ENCODE measurements at regions not wholly inside any gene's neighbourhood (a gene's known extent, or its start where the extent isn't known, plus 50 kb on each side); places are given as distances from the start of the nearest gene placed in this dataset.
"Not testable (repeated sequence)": the region's sequence is repeated elsewhere in the genome, so short reads cannot be mapped to it uniquely, and the experiment has no call there.

- DNase-seq = no peak
Observed at GRCh38 chr3:16708285-16708684, 103.1 kb upstream of the DAZL start.

GRCh38 chr3:16711691-16712090 is 106.5 kb upstream of the DAZL start:
- not testable (repeated sequence) for DNase-seq

GRCh38 chr3:16715281-16715680 is 110.1 kb upstream of the DAZL start:
- no peak for DNase-seq

- DNase-seq = no peak
Observed at GRCh38 chr3:16719426-16719825, 114.2 kb upstream of the DAZL start.

GRCh38 chr3:16720367-16720940 is 115.2 kb upstream of the DAZL start:
- no peak for DNase-seq

GRCh38 chr3:16721494-16721893 is 116.3 kb upstream of the DAZL start:
- no peak for DNase-seq

- DNase-seq = no peak
Observed at GRCh38 chr3:16723978-16724377, 118.8 kb upstream of the DAZL start.

- no peak for DNase-seq
Observed at GRCh38 chr3:16724487-16724886, 119.3 kb upstream of the DAZL start.

GRCh38 chr3:16725972-16726371 is 120.7 kb upstream of the DAZL start:
- DNase-seq = no peak

- DNase-seq = no peak
Observed at GRCh38 chr3:16728770-16729745, 123.8 kb upstream of the DAZL start.

GRCh38 chr3:16738451-16738850 is 133.2 kb upstream of the DAZL start:
- DNase-seq = no peak

GRCh38 chr3:16739541-16740105 is 134.4 kb upstream of the DAZL start:
- DNase-seq = no peak

GRCh38 chr3:16740515-16740914 is 135.3 kb upstream of the DAZL start:
- no peak for DNase-seq

GRCh38 chr3:16741103-16741758 is 136.0 kb upstream of the DAZL start:
- DNase-seq = no peak

GRCh38 chr3:16741890-16742289 is 136.7 kb upstream of the DAZL start:
- DNase-seq = no peak

- no peak for DNase-seq
Observed at GRCh38 chr3:16743276-16743675, 138.1 kb upstream of the DAZL start.

GRCh38 chr3:16759227-16759903 is 125.4 kb upstream of the PLCL2 start:
- no peak for DNase-seq

GRCh38 chr3:16761571-16761970 is 123.2 kb upstream of the PLCL2 start:
- DNase-seq = no peak

GRCh38 chr3:16765661-16766060 is 119.1 kb upstream of the PLCL2 start:
- no peak for DNase-seq

GRCh38 chr3:16767006-16767405 is 117.7 kb upstream of the PLCL2 start:
- no peak for DNase-seq

GRCh38 chr3:16768014-16768413 is 116.7 kb upstream of the PLCL2 start:
- no peak for DNase-seq

- DNase-seq = no peak
Observed at GRCh38 chr3:16768956-16769355, 115.8 kb upstream of the PLCL2 start.

GRCh38 chr3:16769525-16769924 is 115.2 kb upstream of the PLCL2 start:
- DNase-seq = no peak

All from activated naive CD4-positive, alpha-beta T cell treated with anti-CD3 and anti-CD28 coated beads, Interleukin-2, amount 50 U/mL, for 16 hours (primary cell).